Transverse colon (tissue), 3 donors: ENCODE measurements at regions not wholly inside any gene's neighbourhood (a gene's known extent, or its start where the extent isn't known, plus 50 kb on each side); places are given as distances from the start of the nearest gene placed in this dataset.

Experiments used
- EP300 ChIP-seq: sonication (generic); formaldehyde crosslinking; IDR thresholded peaks from one replicate; pipeline ENCODE4 v1.6.1; 2017; ENCODE audit warnings: antibody characterized with exemption, low read depth
- TF ChIP-seq, protein P1 (sequence below), 5 experiments: fragments of 200-600 bp in 3 of 5; fragments of 450-650 bp in 2 of 5; sonication (generic) in 3 of 5; IDR thresholded peaks; 1 replicate in 2 of 5; 2 replicates in 3 of 5; pipeline ENCODE4 v1.5.1; 2016 to 2017; ENCODE audit warnings: antibody characterized with exemption in 5 of 5, inconsistent platforms in 3 of 5, mild to moderate bottlenecking in 2 of 5, moderate library complexity in 1 of 5

DNA sequence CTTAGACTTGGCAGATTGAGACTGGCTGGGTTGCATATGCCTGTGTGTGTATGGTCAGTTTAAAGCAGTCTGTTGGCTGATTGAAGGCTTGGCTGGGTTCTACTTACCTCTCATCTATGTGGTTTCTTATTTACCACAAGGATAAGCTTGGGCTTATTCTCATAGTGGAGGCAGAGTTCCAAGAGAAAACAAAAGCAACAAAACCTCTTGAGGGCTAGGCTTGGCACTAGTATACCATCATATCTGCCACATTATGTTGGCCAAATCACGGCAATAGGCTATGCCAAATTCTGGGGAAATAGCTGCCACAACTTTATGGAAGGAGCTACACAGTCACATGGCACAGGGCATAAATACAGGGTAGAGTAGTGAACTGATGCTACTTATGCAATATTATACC is 714.1 kb downstream of the CBLN4 start:
- TF ChIP-seq EP300: no peak
- TF ChIP-seq, protein P1, sequence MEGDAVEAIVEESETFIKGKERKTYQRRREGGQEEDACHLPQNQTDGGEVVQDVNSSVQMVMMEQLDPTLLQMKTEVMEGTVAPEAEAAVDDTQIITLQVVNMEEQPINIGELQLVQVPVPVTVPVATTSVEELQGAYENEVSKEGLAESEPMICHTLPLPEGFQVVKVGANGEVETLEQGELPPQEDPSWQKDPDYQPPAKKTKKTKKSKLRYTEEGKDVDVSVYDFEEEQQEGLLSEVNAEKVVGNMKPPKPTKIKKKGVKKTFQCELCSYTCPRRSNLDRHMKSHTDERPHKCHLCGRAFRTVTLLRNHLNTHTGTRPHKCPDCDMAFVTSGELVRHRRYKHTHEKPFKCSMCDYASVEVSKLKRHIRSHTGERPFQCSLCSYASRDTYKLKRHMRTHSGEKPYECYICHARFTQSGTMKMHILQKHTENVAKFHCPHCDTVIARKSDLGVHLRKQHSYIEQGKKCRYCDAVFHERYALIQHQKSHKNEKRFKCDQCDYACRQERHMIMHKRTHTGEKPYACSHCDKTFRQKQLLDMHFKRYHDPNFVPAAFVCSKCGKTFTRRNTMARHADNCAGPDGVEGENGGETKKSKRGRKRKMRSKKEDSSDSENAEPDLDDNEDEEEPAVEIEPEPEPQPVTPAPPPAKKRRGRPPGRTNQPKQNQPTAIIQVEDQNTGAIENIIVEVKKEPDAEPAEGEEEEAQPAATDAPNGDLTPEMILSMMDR (IDR thresholded peaks at IDR 0.05): no peak
